OCI-LY1 (cell line): ENCODE measurements at regions not wholly inside any gene's neighbourhood (a gene's known extent, or its start where the extent isn't known, plus 50 kb on each side); places are given as distances from the start of the nearest gene placed in this dataset.

Experiments
- CTCF ChIP-seq: fragments of 200-600 bp; sonication (generic), shearing (Covaris generic); IDR thresholded peaks from 2 replicates; pipeline ENCODE4 v1.5.1; 2017; ENCODE audit warnings: mild to moderate bottlenecking, antibody characterized with exemption, low read length, moderate library complexity, mixed read lengths
- EZH2 ChIP-seq: fragments of 200-600 bp; sonication (generic), shearing (Covaris generic); IDR thresholded peaks from 2 replicates; pipeline ENCODE4 v1.8.0; 2017; ENCODE audit warnings: borderline replicate concordance, mixed run types, mild to moderate bottlenecking, antibody characterized with exemption, low read length, moderate library complexity, mixed read lengths

GRCh38 chr11:128343135-128343514 lies 244.2 kb downstream of the ETS1 start:
- TF ChIP-seq EZH2: no peak
- no peak for TF ChIP-seq CTCF
